Liver (tissue), 8 donors: ENCODE measurements at regions not wholly inside any gene's neighbourhood (a gene's known extent, or its start where the extent isn't known, plus 50 kb on each side); places are given as distances from the start of the nearest gene placed in this dataset.
A peak's percentile ranks its signal among the peaks of the same experiment; 100 is the strongest.

Experiments
- DNase-seq: peaks from one replicate; pipeline ENCODE4 v3.0.0-alpha.2; 2017; ENCODE audit warnings: low spot score
- H3K27ac ChIP-seq, 2 donors: one replicate each; pipeline ENCODE4 v1.7.0; 2013; ENCODE audit warnings: inconsistent platforms in 2 of 2, low read length in 2 of 2, control low read depth in 1 of 2, low read depth in 1 of 2, mild to moderate bottlenecking in 1 of 2
- H3K27me3 ChIP-seq, 4 donors: one replicate each; pipeline versions ENCODE4 v1.6.1 to v1.7.0; 2013; ENCODE audit warnings: low read length in 3 of 4, inconsistent platforms in 1 of 4, mild to moderate bottlenecking in 1 of 4, moderate library complexity in 1 of 4; ENCODE audit not compliant: control insufficient read depth in 4 of 4, insufficient read depth in 4 of 4
- H3K36me3 ChIP-seq, 4 donors: one replicate each; pipeline versions ENCODE4 v1.6.1 to v1.7.0; 2013; ENCODE audit warnings: low read length in 3 of 4, mild to moderate bottlenecking in 3 of 4, low read depth in 1 of 4, moderate library complexity in 1 of 4; ENCODE audit not compliant: control insufficient read depth in 4 of 4, insufficient read depth in 3 of 4
- H3K4me1 ChIP-seq, 4 donors: one replicate each; pipeline versions ENCODE4 v1.6.1 to v1.7.0; 2013; ENCODE audit warnings: low read length in 3 of 4, mild to moderate bottlenecking in 3 of 4, moderate library complexity in 1 of 4; ENCODE audit not compliant: control insufficient read depth in 4 of 4, insufficient read depth in 4 of 4
- H3K4me3 ChIP-seq, 3 donors: one replicate each; pipeline versions ENCODE4 v1.6.1 to v1.7.0; 2013; ENCODE audit warnings: low read length in 3 of 3, control low read depth in 1 of 3, low read depth in 1 of 3, mild to moderate bottlenecking in 1 of 3
- H3K9ac ChIP-seq, 2 donors: one replicate each; pipeline ENCODE4 v1.7.0; 2013; ENCODE audit warnings: low read length in 2 of 2, mild to moderate bottlenecking in 2 of 2, moderate library complexity in 2 of 2, control low read depth in 1 of 2, low read depth in 1 of 2
- H3K9me3 ChIP-seq, 4 donors: one replicate each; pipeline versions ENCODE4 v1.6.1 to v1.7.0; 2013; ENCODE audit warnings: low read length in 3 of 4; ENCODE audit not compliant: control insufficient read depth in 4 of 4
- EGR1 ChIP-seq, 2 donors: IDR thresholded peaks; 2 replicates each; pipeline ENCODE4 v1.6.1; 2016 to 2018; ENCODE audit warnings: antibody characterized with exemption in 2 of 2, low read depth in 2 of 2
- FOXA1 ChIP-seq: IDR thresholded peaks from 2 replicates; pipeline ENCODE4 v1.6.1; 2016; ENCODE audit warnings: antibody characterized with exemption
- FOXA2 ChIP-seq: IDR thresholded peaks from 2 replicates; pipeline ENCODE4 v1.6.1; 2016; ENCODE audit warnings: antibody characterized with exemption
- GABPA ChIP-seq, 2 donors: IDR thresholded peaks in 1 of 2; conservative IDR thresholded peaks in 1 of 2; 2 replicates each; pipeline ENCODE4 v1.6.1; 2016; ENCODE audit warnings: antibody characterized with exemption in 2 of 2, mild to moderate bottlenecking in 1 of 2, moderate library complexity in 1 of 2
- HNF4A ChIP-seq, 2 donors: conservative IDR thresholded peaks; 2 replicates each; pipeline ENCODE4 v1.6.1; 2016; ENCODE audit warnings: antibody characterized with exemption in 2 of 2, mild to moderate bottlenecking in 2 of 2
- HNF4G ChIP-seq: IDR thresholded peaks from 2 replicates; pipeline ENCODE4 v1.6.1; 2016; ENCODE audit warnings: antibody characterized with exemption
- JUND ChIP-seq, 2 donors: IDR thresholded peaks; 2 replicates each; pipeline ENCODE4 v1.6.1; 2016; ENCODE audit warnings: antibody characterized with exemption in 2 of 2
- MAX ChIP-seq: IDR thresholded peaks from 2 replicates; pipeline ENCODE4 v1.6.1; 2016; ENCODE audit warnings: antibody characterized with exemption
- NR2F2 ChIP-seq: IDR thresholded peaks from 2 replicates; pipeline ENCODE4 v1.6.1; 2016; ENCODE audit warnings: antibody characterized with exemption
- RAD21 ChIP-seq, 2 donors: IDR thresholded peaks; 2 replicates each; pipeline ENCODE4 v1.6.1; 2016; ENCODE audit warnings: antibody characterized with exemption in 2 of 2, mild to moderate bottlenecking in 2 of 2
- RXRA ChIP-seq, 2 donors: IDR thresholded peaks; 2 replicates each; pipeline ENCODE4 v1.6.1; 2017 to 2018; ENCODE audit warnings: antibody characterized with exemption in 2 of 2, mild to moderate bottlenecking in 1 of 2
- SP1 ChIP-seq: IDR thresholded peaks from 2 replicates; pipeline ENCODE4 v1.6.1; 2018; ENCODE audit warnings: antibody characterized with exemption, mild to moderate bottlenecking
- TAF1 ChIP-seq: conservative IDR thresholded peaks from 2 replicates; pipeline ENCODE4 v1.6.1; 2016; ENCODE audit warnings: antibody characterized with exemption, mild to moderate bottlenecking
- YY1 ChIP-seq: IDR thresholded peaks from 2 replicates; pipeline ENCODE4 v1.6.1; 2016; ENCODE audit warnings: antibody characterized with exemption, mild to moderate bottlenecking
- ZBTB33 ChIP-seq: IDR thresholded peaks from 2 replicates; pipeline ENCODE4 v1.6.1; 2016; ENCODE audit warnings: antibody characterized with exemption
- WGBS: extraction: QIAGEN DNeasy Blood & Tissue Kit; methylation state at CpG from one replicate; pipeline ENCODE4 v1.1.7; 2013; 5-methylcytosine and 5-hydroxymethylcytosine counted together
- TF ChIP-seq, protein P1 (sequence below): IDR thresholded peaks from 2 replicates; pipeline ENCODE4 v1.6.1; 2016; ENCODE audit warnings: antibody characterized with exemption, mild to moderate bottlenecking
- TF ChIP-seq, protein P2 (sequence below): fragments of 150-350 bp; IDR thresholded peaks from 2 replicates; pipeline ENCODE4 v1.5.1; 2017; ENCODE audit warnings: improper control_type of control experiment, low read depth, low read length; ENCODE audit not compliant: missing input control
- TF ChIP-seq, protein P3 (sequence below): IDR thresholded peaks from 2 replicates; pipeline ENCODE4 v1.6.1; 2016; ENCODE audit warnings: antibody characterized with exemption
- donor health status: healthy.
- donor health status: healthy.
- donor health status: healthy.
- donor health status: healthy.
- donor health status: healthy.

GRCh38 chr2:242085941-242086621 is 216.6 kb downstream of the RTP5 start:
- Histone ChIP-seq H3K27ac (peak overlapping the region; percentile 63 to 95), H3K4me3 (peak overlapping the region; percentile 6 to 79 (median 44)), H3K9ac (peak overlapping the region; percentile 67 to 100), H3K27me3 (no peaks in the 10 kb centered on the region), H3K36me3 (no peaks in the 10 kb centered on the region), H3K4me1 (peaks cover 3 to 29% (median 22%) of the 10 kb centered on the region in 4 donors), H3K9me3 (no peaks in the 10 kb centered on the region)
- 19% methylated on average over 6 of the region's 6 CpGs for WGBS
- no peak for DNase-seq
- TF ChIP-seq FOXA2 (peak; percentile 9), EGR1 (IDR thresholded peaks at IDR 0.05; ENCODE audit: low read depth in 2 of 2) (no peak), TAF1 (peak; percentile 97), HNF4G (no peak), MAX (peak; percentile 64), GABPA (IDR thresholded peaks at IDR 0.05 in 1 of 2, conservative IDR thresholded peaks at IDR 0.05 in 1 of 2) (no peak), FOXA1 (no peak), NR2F2 (no peak), YY1 (peak; percentile 80), JUND (IDR thresholded peaks at IDR 0.05) (peak in 1 of 2 donors; percentile 21), ZBTB33 (peak; percentile 71), RXRA (IDR thresholded peaks at IDR 0.05) (peak; percentile 31 to 59), SP1 (no peak), RAD21 (IDR thresholded peaks at IDR 0.05) (peak; percentile 56 to 61), HNF4A (conservative IDR thresholded peaks at IDR 0.05) (peak; percentile 21 to 38)
- TF ChIP-seq, protein P1, sequence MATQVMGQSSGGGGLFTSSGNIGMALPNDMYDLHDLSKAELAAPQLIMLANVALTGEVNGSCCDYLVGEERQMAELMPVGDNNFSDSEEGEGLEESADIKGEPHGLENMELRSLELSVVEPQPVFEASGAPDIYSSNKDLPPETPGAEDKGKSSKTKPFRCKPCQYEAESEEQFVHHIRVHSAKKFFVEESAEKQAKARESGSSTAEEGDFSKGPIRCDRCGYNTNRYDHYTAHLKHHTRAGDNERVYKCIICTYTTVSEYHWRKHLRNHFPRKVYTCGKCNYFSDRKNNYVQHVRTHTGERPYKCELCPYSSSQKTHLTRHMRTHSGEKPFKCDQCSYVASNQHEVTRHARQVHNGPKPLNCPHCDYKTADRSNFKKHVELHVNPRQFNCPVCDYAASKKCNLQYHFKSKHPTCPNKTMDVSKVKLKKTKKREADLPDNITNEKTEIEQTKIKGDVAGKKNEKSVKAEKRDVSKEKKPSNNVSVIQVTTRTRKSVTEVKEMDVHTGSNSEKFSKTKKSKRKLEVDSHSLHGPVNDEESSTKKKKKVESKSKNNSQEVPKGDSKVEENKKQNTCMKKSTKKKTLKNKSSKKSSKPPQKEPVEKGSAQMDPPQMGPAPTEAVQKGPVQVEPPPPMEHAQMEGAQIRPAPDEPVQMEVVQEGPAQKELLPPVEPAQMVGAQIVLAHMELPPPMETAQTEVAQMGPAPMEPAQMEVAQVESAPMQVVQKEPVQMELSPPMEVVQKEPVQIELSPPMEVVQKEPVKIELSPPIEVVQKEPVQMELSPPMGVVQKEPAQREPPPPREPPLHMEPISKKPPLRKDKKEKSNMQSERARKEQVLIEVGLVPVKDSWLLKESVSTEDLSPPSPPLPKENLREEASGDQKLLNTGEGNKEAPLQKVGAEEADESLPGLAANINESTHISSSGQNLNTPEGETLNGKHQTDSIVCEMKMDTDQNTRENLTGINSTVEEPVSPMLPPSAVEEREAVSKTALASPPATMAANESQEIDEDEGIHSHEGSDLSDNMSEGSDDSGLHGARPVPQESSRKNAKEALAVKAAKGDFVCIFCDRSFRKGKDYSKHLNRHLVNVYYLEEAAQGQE: peak; percentile 95
- TF ChIP-seq, protein P2, sequence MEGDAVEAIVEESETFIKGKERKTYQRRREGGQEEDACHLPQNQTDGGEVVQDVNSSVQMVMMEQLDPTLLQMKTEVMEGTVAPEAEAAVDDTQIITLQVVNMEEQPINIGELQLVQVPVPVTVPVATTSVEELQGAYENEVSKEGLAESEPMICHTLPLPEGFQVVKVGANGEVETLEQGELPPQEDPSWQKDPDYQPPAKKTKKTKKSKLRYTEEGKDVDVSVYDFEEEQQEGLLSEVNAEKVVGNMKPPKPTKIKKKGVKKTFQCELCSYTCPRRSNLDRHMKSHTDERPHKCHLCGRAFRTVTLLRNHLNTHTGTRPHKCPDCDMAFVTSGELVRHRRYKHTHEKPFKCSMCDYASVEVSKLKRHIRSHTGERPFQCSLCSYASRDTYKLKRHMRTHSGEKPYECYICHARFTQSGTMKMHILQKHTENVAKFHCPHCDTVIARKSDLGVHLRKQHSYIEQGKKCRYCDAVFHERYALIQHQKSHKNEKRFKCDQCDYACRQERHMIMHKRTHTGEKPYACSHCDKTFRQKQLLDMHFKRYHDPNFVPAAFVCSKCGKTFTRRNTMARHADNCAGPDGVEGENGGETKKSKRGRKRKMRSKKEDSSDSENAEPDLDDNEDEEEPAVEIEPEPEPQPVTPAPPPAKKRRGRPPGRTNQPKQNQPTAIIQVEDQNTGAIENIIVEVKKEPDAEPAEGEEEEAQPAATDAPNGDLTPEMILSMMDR: no peak
- TF ChIP-seq, protein P3, sequence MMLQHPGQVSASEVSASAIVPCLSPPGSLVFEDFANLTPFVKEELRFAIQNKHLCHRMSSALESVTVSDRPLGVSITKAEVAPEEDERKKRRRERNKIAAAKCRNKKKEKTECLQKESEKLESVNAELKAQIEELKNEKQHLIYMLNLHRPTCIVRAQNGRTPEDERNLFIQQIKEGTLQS: no peak
